Breast epithelium (tissue), 4 donors: ENCODE measurements at regions not wholly inside any gene's neighbourhood (a gene's known extent, or its start where the extent isn't known, plus 50 kb on each side); places are given as distances from the start of the nearest gene placed in this dataset.

ENCODE experiments used
- DNase-seq, 2 donors: peaks; one replicate each; pipeline ENCODE4 v3.0.0-alpha.2; 2019; ENCODE audit warnings: low spot score in 2 of 2
- H3K27ac ChIP-seq, 2 donors: fragments of 200-600 bp; sonication (generic) in 1 of 2; one replicate each; pipeline ENCODE4 v1.5.1; 2016 to 2019; ENCODE audit warnings: mild to moderate bottlenecking in 1 of 2
- H3K27me3 ChIP-seq, 2 donors: fragments of 200-600 bp; sonication (generic) in 1 of 2; one replicate each; pipeline versions ENCODE4 v1.5.1 to v1.6.0; 2017 to 2019; ENCODE audit warnings: control low read depth in 1 of 2, mild to moderate bottlenecking in 1 of 2
- H3K36me3 ChIP-seq: fragments of 200-600 bp; one replicate; pipeline ENCODE4 v1.5.1; 2019
- H3K4me1 ChIP-seq, 2 donors: fragments of 200-600 bp; sonication (generic); one replicate each; pipeline ENCODE4 v1.5.1; 2016 to 2019; ENCODE audit warnings: control low read depth in 1 of 2
- H3K4me3 ChIP-seq, 3 donors: fragments of 200-600 bp; sonication (generic); 1 replicate in 2 of 3; 2 replicates in 1 of 3; pipeline ENCODE4 v1.5.1; 2016 to 2019; ENCODE audit warnings: mild to moderate bottlenecking in 3 of 3, moderate library complexity in 2 of 3
- H3K9me3 ChIP-seq, 2 donors: fragments of 200-600 bp; sonication (generic) in 1 of 2; one replicate each; pipeline ENCODE4 v1.5.1; 2016 to 2019; ENCODE audit warnings: control low read depth in 1 of 2
- POLR2A ChIP-seq: fragments of 450-650 bp; IDR thresholded peaks from one replicate; pipeline ENCODE4 v1.6.1; 2016; ENCODE audit warnings: antibody characterized with exemption, mild to moderate bottlenecking, moderate library complexity
- POLR2AphosphoS5 ChIP-seq, 3 donors: sonication (generic); formaldehyde crosslinking; IDR thresholded peaks; one replicate each; pipeline ENCODE4 v1.6.1; 2017; ENCODE audit warnings: antibody characterized with exemption in 3 of 3
- intact Hi-C: fragments of 100-400 bp; cut with DNase I; formaldehyde crosslinking; loops from one replicate; pipeline ENCODE4 v1.15.1; 2023; ENCODE audit warnings: low total_unique reads
- TF ChIP-seq, protein P1 (sequence below), 3 donors: fragments of 450-650 bp; IDR thresholded peaks; one replicate each; pipeline ENCODE4 v1.5.1; 2016 to 2017; ENCODE audit warnings: antibody characterized with exemption in 3 of 3, mild to moderate bottlenecking in 3 of 3, moderate library complexity in 3 of 3

GRCh38 chr10:108003061-108003460 lies 838.6 kb upstream of the SORCS1 start:
- no peak for DNase-seq
- Histone ChIP-seq H3K27me3 (no peaks in the 10 kb centered on the region), H3K9me3 (peaks cover 0 to 7% of the 10 kb centered on the region in 2 donors), H3K36me3 (no peaks in the 10 kb centered on the region), H3K4me1 (no peaks in the 10 kb centered on the region), H3K4me3 (no peak overlapping the region), H3K27ac (no peak overlapping the region)
- intact Hi-C loops = no loop called here
- TF ChIP-seq, protein P1, sequence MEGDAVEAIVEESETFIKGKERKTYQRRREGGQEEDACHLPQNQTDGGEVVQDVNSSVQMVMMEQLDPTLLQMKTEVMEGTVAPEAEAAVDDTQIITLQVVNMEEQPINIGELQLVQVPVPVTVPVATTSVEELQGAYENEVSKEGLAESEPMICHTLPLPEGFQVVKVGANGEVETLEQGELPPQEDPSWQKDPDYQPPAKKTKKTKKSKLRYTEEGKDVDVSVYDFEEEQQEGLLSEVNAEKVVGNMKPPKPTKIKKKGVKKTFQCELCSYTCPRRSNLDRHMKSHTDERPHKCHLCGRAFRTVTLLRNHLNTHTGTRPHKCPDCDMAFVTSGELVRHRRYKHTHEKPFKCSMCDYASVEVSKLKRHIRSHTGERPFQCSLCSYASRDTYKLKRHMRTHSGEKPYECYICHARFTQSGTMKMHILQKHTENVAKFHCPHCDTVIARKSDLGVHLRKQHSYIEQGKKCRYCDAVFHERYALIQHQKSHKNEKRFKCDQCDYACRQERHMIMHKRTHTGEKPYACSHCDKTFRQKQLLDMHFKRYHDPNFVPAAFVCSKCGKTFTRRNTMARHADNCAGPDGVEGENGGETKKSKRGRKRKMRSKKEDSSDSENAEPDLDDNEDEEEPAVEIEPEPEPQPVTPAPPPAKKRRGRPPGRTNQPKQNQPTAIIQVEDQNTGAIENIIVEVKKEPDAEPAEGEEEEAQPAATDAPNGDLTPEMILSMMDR (IDR thresholded peaks at IDR 0.05) = no peak
- TF ChIP-seq POLR2A = no peak

DNA sequence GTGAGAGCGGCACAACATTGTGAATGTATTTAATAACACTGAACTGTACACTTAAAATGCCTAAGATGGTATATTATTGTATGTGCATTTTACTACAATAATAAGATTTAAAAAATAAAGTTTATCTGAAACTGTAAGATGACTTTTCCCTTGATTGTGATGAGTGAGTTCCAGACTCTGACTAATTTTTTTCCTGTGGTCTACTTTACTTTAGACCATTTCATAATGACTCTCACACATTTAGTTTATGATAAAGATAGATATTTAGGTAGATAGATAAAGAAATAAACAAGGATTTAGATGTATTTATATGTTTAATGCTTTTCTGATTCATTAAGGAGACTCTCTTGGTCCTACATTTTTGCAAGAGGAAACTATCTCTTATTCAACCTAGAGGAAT lies 835.9 kb upstream of the SORCS1 start:
- no peaks in the 10 kb centered on the region for H3K27me3 ChIP-seq
- H3K27ac ChIP-seq = no peak overlapping the region
- H3K4me1 ChIP-seq = no peaks in the 10 kb centered on the region
- TF ChIP-seq, protein P1 (IDR thresholded peaks at IDR 0.05) = no peak
- TF ChIP-seq POLR2A (no peak), POLR2AphosphoS5 (IDR thresholded peaks at IDR 0.05) (no peak)
- no peak for DNase-seq
- intact Hi-C loops = no loop called here
- no peaks in the 10 kb centered on the region for H3K9me3 ChIP-seq
- H3K36me3 ChIP-seq = no peaks in the 10 kb centered on the region
- no peak overlapping the region for H3K4me3 ChIP-seq

- H3K36me3 ChIP-seq = no peaks in the 10 kb centered on the region
- no peak for DNase-seq
- H3K27me3 ChIP-seq = no peaks in the 10 kb centered on the region
- H3K4me1 ChIP-seq = no peaks in the 10 kb centered on the region
- TF ChIP-seq POLR2A = no peak
- TF ChIP-seq, protein P1 (IDR thresholded peaks at IDR 0.05) = no peak
- TF ChIP-seq POLR2AphosphoS5 (IDR thresholded peaks at IDR 0.05) = no peak
- no peak overlapping the region for H3K4me3 ChIP-seq
- no peak overlapping the region for H3K27ac ChIP-seq
- H3K9me3 ChIP-seq = no peaks in the 10 kb centered on the region
- intact Hi-C loops = no loop called here
These were observed 830.2 kb upstream of the SORCS1 start for GRCh38 chr10:107994621-107995270.

- Histone ChIP-seq H3K36me3 (no peaks in the 10 kb centered on the region), H3K9me3 (no peaks in the 10 kb centered on the region), H3K4me1 (no peaks in the 10 kb centered on the region), H3K4me3 (no peak overlapping the region), H3K27ac (no peak overlapping the region), H3K27me3 (no peaks in the 10 kb centered on the region)
- no peak for DNase-seq
- intact Hi-C loops = no loop called here
- TF ChIP-seq POLR2A (no peak), POLR2AphosphoS5 (IDR thresholded peaks at IDR 0.05) (no peak)
- TF ChIP-seq, protein P1 (IDR thresholded peaks at IDR 0.05) = no peak
These were observed 822.1 kb upstream of the SORCS1 start for GRCh38 chr10:107986571-107986970.

- Histone ChIP-seq H3K27ac (no peak overlapping the region), H3K4me1 (no peaks in the 10 kb centered on the region), H3K4me3 (no peak overlapping the region), H3K9me3 (no peaks in the 10 kb centered on the region), H3K27me3 (no peaks in the 10 kb centered on the region), H3K36me3 (no peaks in the 10 kb centered on the region)
- intact Hi-C loops = no loop called here
- TF ChIP-seq, protein P1 (IDR thresholded peaks at IDR 0.05) = no peak
- TF ChIP-seq POLR2AphosphoS5 (IDR thresholded peaks at IDR 0.05) (no peak), POLR2A (no peak)
- DNase-seq = no peak
These were observed 820.1 kb upstream of the SORCS1 start for GRCh38 chr10:107984581-107984980.
